ENCODE measurements at regions not wholly inside any gene's neighbourhood (a gene's known extent, or its start where the extent isn't known, plus 50 kb on each side); places are given as distances from the start of the nearest gene placed in this dataset.

DNA sequence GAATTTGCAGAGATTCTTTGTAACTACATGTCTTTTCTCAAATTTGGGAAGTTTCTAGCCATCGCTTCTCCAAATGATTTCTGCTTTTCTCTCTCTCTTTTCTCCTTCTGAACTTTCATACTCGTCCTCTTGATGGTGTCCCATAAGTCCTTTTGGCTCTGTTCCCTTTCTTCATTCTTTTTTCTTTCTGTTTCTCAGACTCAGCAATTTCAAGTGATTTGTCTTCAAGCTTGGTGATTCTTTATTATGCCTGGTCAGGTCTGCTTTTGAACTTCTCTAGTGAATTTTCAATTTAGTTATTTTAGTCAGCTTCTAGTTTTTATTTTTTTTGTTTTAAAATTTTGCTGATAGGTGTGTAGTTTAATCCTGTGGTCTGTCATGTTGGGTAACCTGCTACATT is 57.6 kb upstream of the EEF1E1 start:
- Mint-ChIP-seq H3K36me3 (ENCODE audit: insufficient read depth, unreplicated experiment) (peaks cover 43% of the 10 kb centered on the region), H3K4me3 (ENCODE audit: unreplicated experiment) (peak overlapping the region; percentile 86), H3K27ac (ENCODE audit: unreplicated experiment) (peak overlapping the region; percentile 82), H3K4me1 (ENCODE audit: low read depth, unreplicated experiment) (peaks cover 53% of the 10 kb centered on the region), H3K27me3 (ENCODE audit: insufficient read depth, unreplicated experiment) (no peaks in the 10 kb centered on the region), H3K9me3 (ENCODE audit: unreplicated experiment) (no peaks in the 10 kb centered on the region)
- CTCF ChIA-PET: no interaction called here
- DNase-seq: no peak
- Histone ChIP-seq H3K4me3 (ENCODE audit: low read depth, low read length) (no peak overlapping the region), H3K4me1 (peaks cover 57% of the 10 kb centered on the region), H3K27me3 (replicated peaks; ENCODE audit: control insufficient read depth, insufficient read depth, low read length) (no peaks in the 10 kb centered on the region), H3K9me3 (peaks cover 6% of the 10 kb centered on the region), H3K36me3 (ENCODE audit: control insufficient read depth, insufficient read depth, low read length) (peaks cover 1% of the 10 kb centered on the region; the same call in 1 of the 2 replicates)
- POLR2A ChIA-PET: no interaction called here
- TF ChIP-seq, protein P1, sequence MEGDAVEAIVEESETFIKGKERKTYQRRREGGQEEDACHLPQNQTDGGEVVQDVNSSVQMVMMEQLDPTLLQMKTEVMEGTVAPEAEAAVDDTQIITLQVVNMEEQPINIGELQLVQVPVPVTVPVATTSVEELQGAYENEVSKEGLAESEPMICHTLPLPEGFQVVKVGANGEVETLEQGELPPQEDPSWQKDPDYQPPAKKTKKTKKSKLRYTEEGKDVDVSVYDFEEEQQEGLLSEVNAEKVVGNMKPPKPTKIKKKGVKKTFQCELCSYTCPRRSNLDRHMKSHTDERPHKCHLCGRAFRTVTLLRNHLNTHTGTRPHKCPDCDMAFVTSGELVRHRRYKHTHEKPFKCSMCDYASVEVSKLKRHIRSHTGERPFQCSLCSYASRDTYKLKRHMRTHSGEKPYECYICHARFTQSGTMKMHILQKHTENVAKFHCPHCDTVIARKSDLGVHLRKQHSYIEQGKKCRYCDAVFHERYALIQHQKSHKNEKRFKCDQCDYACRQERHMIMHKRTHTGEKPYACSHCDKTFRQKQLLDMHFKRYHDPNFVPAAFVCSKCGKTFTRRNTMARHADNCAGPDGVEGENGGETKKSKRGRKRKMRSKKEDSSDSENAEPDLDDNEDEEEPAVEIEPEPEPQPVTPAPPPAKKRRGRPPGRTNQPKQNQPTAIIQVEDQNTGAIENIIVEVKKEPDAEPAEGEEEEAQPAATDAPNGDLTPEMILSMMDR (IDR thresholded peaks at IDR 0.05; ENCODE audit: insufficient read depth in 1 of 2, low read depth in 1 of 2, low read length in 1 of 2, severe bottlenecking in 1 of 2, unreplicated experiment in 1 of 2): no peak
- BruUV-seq (replicated peaks): no TSS peak
- intact Hi-C loops (cut with micrococcal nuclease; ENCODE audit: unreplicated experiment): loop anchor here (2.0 to 5.0 kb wide), 3 partner anchors 21 to 287 kb away; no protein-coding TSS in a partner anchor

DNA sequence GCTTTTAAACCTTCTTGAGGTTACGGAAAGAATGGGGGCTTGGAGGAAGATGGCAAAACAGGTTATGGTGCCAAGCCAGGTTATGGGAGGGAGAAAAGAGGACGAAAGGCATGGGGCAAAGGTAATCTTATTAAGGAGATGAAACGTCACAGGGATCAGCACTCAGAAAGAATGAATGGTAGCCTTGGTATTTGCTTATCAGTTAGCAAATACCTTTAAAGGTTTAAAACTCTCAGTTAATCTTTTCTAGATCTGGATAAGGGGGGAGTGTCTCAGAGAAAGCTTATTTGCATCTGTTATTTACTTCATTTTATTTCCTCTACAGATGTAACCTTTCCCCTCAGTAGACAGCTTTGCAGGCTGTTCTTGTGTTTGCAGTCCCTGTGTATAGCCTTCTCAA is 55.5 kb upstream of the EEF1E1 start:
- Mint-ChIP-seq H3K4me1 (ENCODE audit: low read depth, unreplicated experiment) (peaks cover 59% of the 10 kb centered on the region), H3K9me3 (ENCODE audit: unreplicated experiment) (peaks cover 10% of the 10 kb centered on the region), H3K27ac (ENCODE audit: unreplicated experiment) (peak overlapping the region; percentile 82), H3K27me3 (ENCODE audit: insufficient read depth, unreplicated experiment) (no peaks in the 10 kb centered on the region), H3K36me3 (ENCODE audit: insufficient read depth, unreplicated experiment) (peaks cover 28% of the 10 kb centered on the region), H3K4me3 (ENCODE audit: unreplicated experiment) (peak overlapping the region; percentile 86)
- ChIA-PET CTCF (interaction anchor here (0.7 to 1.0 kb wide), 2 partner anchors 8 to 27 kb away, joined by 3 to 4 read pairs; no protein-coding TSS in a partner anchor), POLR2A (interaction anchor here (1.0 kb wide), 2 partner anchors 55 to 72 kb away, joined by 4 to 5 read pairs; partner anchors contain the start of gene EEF1E1)
- peak; percentile 80 to 83 for DNase-seq
- Histone ChIP-seq H3K9me3 (peaks cover 6% of the 10 kb centered on the region), H3K36me3 (ENCODE audit: control insufficient read depth, insufficient read depth, low read length) (peaks cover 1% of the 10 kb centered on the region; the same call in 1 of the 2 replicates), H3K4me1 (peaks cover 53% of the 10 kb centered on the region), H3K4me3 (ENCODE audit: low read depth, low read length) (peak overlapping the region; percentile 30), H3K27me3 (replicated peaks; ENCODE audit: control insufficient read depth, insufficient read depth, low read length) (no peaks in the 10 kb centered on the region)
- TF ChIP-seq, protein P1 (IDR thresholded peaks at IDR 0.05; ENCODE audit: insufficient read depth in 1 of 2, low read depth in 1 of 2, low read length in 1 of 2, severe bottlenecking in 1 of 2, unreplicated experiment in 1 of 2): no peak
- no TSS peak for BruUV-seq (replicated peaks)
- intact Hi-C loops (cut with micrococcal nuclease; ENCODE audit: unreplicated experiment): loop anchor here (1.0 to 5.0 kb wide), 6 partner anchors 8 to 289 kb away; no protein-coding TSS in a partner anchor

- Mint-ChIP-seq H3K36me3 (ENCODE audit: insufficient read depth, unreplicated experiment) (peaks cover 8% of the 10 kb centered on the region), H3K27ac (ENCODE audit: unreplicated experiment) (peak overlapping the region; percentile 82), H3K9me3 (ENCODE audit: unreplicated experiment) (peaks cover 10% of the 10 kb centered on the region), H3K27me3 (ENCODE audit: insufficient read depth, unreplicated experiment) (no peaks in the 10 kb centered on the region), H3K4me3 (ENCODE audit: unreplicated experiment) (no peak overlapping the region), H3K4me1 (ENCODE audit: low read depth, unreplicated experiment) (peaks cover 55% of the 10 kb centered on the region)
- H3K4me3 ChIP-seq (ENCODE audit: low read depth, low read length): no peak overlapping the region
- H3K9me3 ChIP-seq: no peaks in the 10 kb centered on the region
- no peak for DNase-seq
- BruUV-seq (replicated peaks): no TSS peak
- TF ChIP-seq, protein P1 (IDR thresholded peaks at IDR 0.05; ENCODE audit: insufficient read depth in 1 of 2, low read depth in 1 of 2, low read length in 1 of 2, severe bottlenecking in 1 of 2, unreplicated experiment in 1 of 2): no peak
- CTCF ChIA-PET: interaction anchor here (1.5 kb wide), 1 partner anchor 24 kb away, joined by 4 read pairs; no protein-coding TSS in a partner anchor
- peaks cover 43% of the 10 kb centered on the region for H3K4me1 ChIP-seq
- no peaks in the 10 kb centered on the region for H3K36me3 ChIP-seq (ENCODE audit: control insufficient read depth, insufficient read depth, low read length)
- H3K27me3 ChIP-seq (replicated peaks; ENCODE audit: control insufficient read depth, insufficient read depth, low read length): no peaks in the 10 kb centered on the region
- intact Hi-C loops (cut with micrococcal nuclease; ENCODE audit: unreplicated experiment): loop anchor here (2.0 to 5.0 kb wide), 2 partner anchors 25 to 77 kb away; no protein-coding TSS in a partner anchor
- POLR2A ChIA-PET: no interaction called here
Measured at GRCh38 chr6:8155259-8156012, 53.1 kb upstream of the EEF1E1 start.

Measured in Caco-2 (cell line).